ENCODE measurements at regions not wholly inside any gene's neighbourhood (a gene's known extent, or its start where the extent isn't known, plus 50 kb on each side); places are given as distances from the start of the nearest gene placed in this dataset.

DNA sequence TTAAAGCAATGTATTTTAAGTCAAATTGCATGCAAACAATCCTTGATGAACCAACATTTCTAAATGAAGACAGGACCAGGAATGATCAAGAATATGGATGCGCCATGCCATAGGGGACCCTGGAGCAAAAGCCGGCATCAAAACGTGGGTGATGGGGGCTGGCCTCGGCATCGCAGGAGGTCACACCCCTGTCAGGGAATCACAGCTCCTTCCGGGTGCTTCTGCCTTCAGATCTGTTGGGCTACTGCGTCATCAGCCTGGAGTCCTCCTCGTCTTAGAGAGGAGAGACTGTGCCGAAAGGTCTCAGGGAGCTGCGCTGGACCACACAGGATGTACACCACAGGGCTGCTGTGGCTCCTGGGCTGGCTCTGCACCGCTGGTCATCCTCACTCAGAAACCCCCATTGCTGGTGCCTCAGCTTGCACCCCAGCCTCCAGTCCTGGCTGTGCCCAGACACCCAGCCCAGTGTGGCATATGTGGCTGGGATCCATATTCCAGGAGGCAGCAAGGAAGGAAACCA is 152.9 kb upstream of the PPP1R26 start:
- H2BK120ac ChIP-seq (ENCODE audit: low read depth, low read length) = no peak overlapping the region
- no peak for TF ChIP-seq RFX5 (IDR thresholded peaks at IDR 0.05; ENCODE audit: low read depth, low read length)
- TF ChIP-seq RAD21 (IDR thresholded peaks at IDR 0.05; ENCODE audit: low read length) = no peak
- TF ChIP-seq, protein P1, sequence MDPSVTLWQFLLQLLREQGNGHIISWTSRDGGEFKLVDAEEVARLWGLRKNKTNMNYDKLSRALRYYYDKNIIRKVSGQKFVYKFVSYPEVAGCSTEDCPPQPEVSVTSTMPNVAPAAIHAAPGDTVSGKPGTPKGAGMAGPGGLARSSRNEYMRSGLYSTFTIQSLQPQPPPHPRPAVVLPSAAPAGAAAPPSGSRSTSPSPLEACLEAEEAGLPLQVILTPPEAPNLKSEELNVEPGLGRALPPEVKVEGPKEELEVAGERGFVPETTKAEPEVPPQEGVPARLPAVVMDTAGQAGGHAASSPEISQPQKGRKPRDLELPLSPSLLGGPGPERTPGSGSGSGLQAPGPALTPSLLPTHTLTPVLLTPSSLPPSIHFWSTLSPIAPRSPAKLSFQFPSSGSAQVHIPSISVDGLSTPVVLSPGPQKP (IDR thresholded peaks at IDR 0.05; ENCODE audit: borderline replicate concordance, low read depth, low read length) = no peak
- TF ChIP-seq CHD1 (IDR thresholded peaks at IDR 0.05; ENCODE audit: low read depth, low read length) = no peak
- TF ChIP-seq NFE2L2 (IDR thresholded peaks at IDR 0.05; ENCODE audit: low read depth, low read length) = no peak
- no peak for TF ChIP-seq MAFK (IDR thresholded peaks at IDR 0.05; ENCODE audit: low read depth, low read length)
- TF ChIP-seq FOS (IDR thresholded peaks at IDR 0.05; ENCODE audit: low read depth, low read length) = no peak
- no peak for TF ChIP-seq POLR2A (IDR thresholded peaks at IDR 0.05; ENCODE audit: low read depth, low read length)
- TF ChIP-seq USF2 (IDR thresholded peaks at IDR 0.05; ENCODE audit: low read depth, low read length) = no peak
- TF ChIP-seq SMC3 (IDR thresholded peaks at IDR 0.05; ENCODE audit: low read depth, low read length) = no peak
- no peak for TF ChIP-seq RCOR1 (IDR thresholded peaks at IDR 0.05; ENCODE audit: insufficient replicate concordance, low read length)
- TF ChIP-seq, protein P2, sequence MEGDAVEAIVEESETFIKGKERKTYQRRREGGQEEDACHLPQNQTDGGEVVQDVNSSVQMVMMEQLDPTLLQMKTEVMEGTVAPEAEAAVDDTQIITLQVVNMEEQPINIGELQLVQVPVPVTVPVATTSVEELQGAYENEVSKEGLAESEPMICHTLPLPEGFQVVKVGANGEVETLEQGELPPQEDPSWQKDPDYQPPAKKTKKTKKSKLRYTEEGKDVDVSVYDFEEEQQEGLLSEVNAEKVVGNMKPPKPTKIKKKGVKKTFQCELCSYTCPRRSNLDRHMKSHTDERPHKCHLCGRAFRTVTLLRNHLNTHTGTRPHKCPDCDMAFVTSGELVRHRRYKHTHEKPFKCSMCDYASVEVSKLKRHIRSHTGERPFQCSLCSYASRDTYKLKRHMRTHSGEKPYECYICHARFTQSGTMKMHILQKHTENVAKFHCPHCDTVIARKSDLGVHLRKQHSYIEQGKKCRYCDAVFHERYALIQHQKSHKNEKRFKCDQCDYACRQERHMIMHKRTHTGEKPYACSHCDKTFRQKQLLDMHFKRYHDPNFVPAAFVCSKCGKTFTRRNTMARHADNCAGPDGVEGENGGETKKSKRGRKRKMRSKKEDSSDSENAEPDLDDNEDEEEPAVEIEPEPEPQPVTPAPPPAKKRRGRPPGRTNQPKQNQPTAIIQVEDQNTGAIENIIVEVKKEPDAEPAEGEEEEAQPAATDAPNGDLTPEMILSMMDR (conservative IDR thresholded peaks at IDR 0.05; ENCODE audit: low read depth, low read length) = no peak
- no peak for TF ChIP-seq MAZ (IDR thresholded peaks at IDR 0.05; ENCODE audit: borderline replicate concordance, low read depth, low read length)
- H4K91ac ChIP-seq (ENCODE audit: insufficient read depth, low read depth, low read length) = no peak overlapping the region
- H2AK5ac ChIP-seq (ENCODE audit: low read depth, low read length) = no peak overlapping the region
- no peak overlapping the region for H3K4me2 ChIP-seq (ENCODE audit: low read depth, low read length)
- intact Hi-C loops (cut with micrococcal nuclease) = no loop called here
- DNase-seq (no peak), ATAC-seq (ENCODE audit: low read depth) (no peak)
- no peak overlapping the region for H3K4ac ChIP-seq (ENCODE audit: low read depth, low read length)
- no peak overlapping the region for H2BK15ac ChIP-seq (ENCODE audit: low read depth, low read length)
- H3K36me3 ChIP-seq (ENCODE audit: control insufficient read depth, insufficient read depth, low read length) = no peaks in the 10 kb centered on the region
- ChIA-PET CTCF (no interaction called here), POLR2A (ENCODE audit: unreplicated experiment) (no interaction called here)
- BruUV-seq (replicated peaks) = no TSS peak
- no peak overlapping the region for H4K5ac ChIP-seq (ENCODE audit: low read depth, low read length)
- no peaks in the 10 kb centered on the region for H3K79me1 ChIP-seq (ENCODE audit: low read depth in 1 of 2, low read length in 2 of 2)
- H3K9me1 ChIP-seq (ENCODE audit: insufficient read depth, low read length) = no peaks in the 10 kb centered on the region
- H3K4me3 ChIP-seq (ENCODE audit: insufficient read depth, low read depth, low read length) = no peak overlapping the region
- no peak overlapping the region for H3K27ac ChIP-seq (ENCODE audit: insufficient read depth, low read length)
- no peak overlapping the region for H4K8ac ChIP-seq (ENCODE audit: low read depth in 2 of 2, low read length in 2 of 2)
- no peak overlapping the region for H2AFZ ChIP-seq (replicated peaks; ENCODE audit: low read length, poor library complexity)
- WGBS, 2 experiments (ENCODE audit: extremely low coverage in 2 of 2, insufficient read length in 1 of 2) = 69% methylated on average over 2 of the region's 11 CpGs; no CpG with 5 or more reads in 1 of the 2 experiments
- no peak overlapping the region for H2AK9ac ChIP-seq (replicated peaks; ENCODE audit: low read depth, low read length, poor library complexity)
- no peak overlapping the region for H3K23ac ChIP-seq (ENCODE audit: low read depth, low read length)
- no peak overlapping the region for H3K18ac ChIP-seq (ENCODE audit: low read depth, low read length)
- dilution Hi-C loops (cut with HindIII; ENCODE audit: low sequenced_read_pairs, unreplicated experiment) = no loop called here
- H3K56ac ChIP-seq (ENCODE audit: extremely low read depth, insufficient read depth, low read length) = no peak overlapping the region
- no peak overlapping the region for H3K14ac ChIP-seq (replicated peaks; ENCODE audit: low read depth, low read length)
- no peak overlapping the region for H2BK5ac ChIP-seq (ENCODE audit: low read depth, low read length, poor library complexity, severe bottlenecking)
- H4K20me1 ChIP-seq (ENCODE audit: insufficient read depth, low read length) = no peaks in the 10 kb centered on the region
- no peaks in the 10 kb centered on the region for H3K27me3 ChIP-seq (ENCODE audit: control insufficient read depth, insufficient read depth, low read length)
- H3K9ac ChIP-seq (ENCODE audit: low read depth, low read length) = no peak overlapping the region
- no peaks in the 10 kb centered on the region for H3K4me1 ChIP-seq (ENCODE audit: control insufficient read depth, insufficient read depth, low read length)
- no peak overlapping the region for H2BK20ac ChIP-seq (ENCODE audit: low read depth, low read length)
- in situ Hi-C loops (cut with MboI; ENCODE audit: low sequenced_read_pairs) = no loop called here
- H3K9me3 ChIP-seq (ENCODE audit: control insufficient read depth, insufficient read depth, low read length) = peaks cover 28% of the 10 kb centered on the region

Data from IMR-90 (cell line).